ENCODE measurements at regions not wholly inside any gene's neighbourhood (a gene's known extent, or its start where the extent isn't known, plus 50 kb on each side); places are given as distances from the start of the nearest gene placed in this dataset.

DNA sequence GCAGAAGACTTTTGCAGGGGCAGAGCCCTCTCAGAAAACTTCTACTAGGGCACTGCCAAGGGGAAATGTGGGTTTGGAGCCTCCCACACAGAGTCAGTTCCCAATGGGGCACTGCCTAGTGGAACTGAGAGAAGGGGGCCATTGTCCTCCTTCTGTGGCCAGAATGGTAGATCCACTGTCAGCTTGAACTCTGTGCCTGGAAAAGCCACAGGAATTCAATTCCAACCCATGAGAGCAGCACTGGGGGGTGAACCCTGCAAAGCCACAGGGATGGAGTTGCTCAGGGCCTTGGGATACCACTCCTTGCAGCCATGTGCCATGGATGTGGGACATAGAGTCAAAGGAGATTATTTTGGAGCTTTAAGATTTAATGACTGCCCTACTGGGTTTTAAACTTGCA lies 262.2 kb upstream of the SEMA3C start:
- ATAC-seq (no peak), DNase-seq (ENCODE audit: low read depth in 1 of 2, low spot score in 1 of 2) (no peak), FAIRE-seq (no peak)
- peaks cover 3% of the 10 kb centered on the region; the same call in 1 of the 3 replicates for H3K9me3 ChIP-seq
- no peak overlapping the region for H3K4me2 ChIP-seq
- TF ChIP-seq HEYL (CRISPR knock-in tag; IDR thresholded peaks at IDR 0.05) (no peak), FOSB (CRISPR knock-in tag; IDR thresholded peaks at IDR 0.05) (no peak), RCOR1 (IDR thresholded peaks at IDR 0.05; ENCODE audit: low read depth, low read length) (no peak), EP300 (IDR thresholded peaks at IDR 0.05) (no peak), JUNB (IDR thresholded peaks at IDR 0.05) (no peak), POLR2A (IDR thresholded peaks at IDR 0.05; ENCODE audit: low read length) (no peak), SMC3 (IDR thresholded peaks at IDR 0.05) (no peak)
- TF ChIP-seq, protein P1, sequence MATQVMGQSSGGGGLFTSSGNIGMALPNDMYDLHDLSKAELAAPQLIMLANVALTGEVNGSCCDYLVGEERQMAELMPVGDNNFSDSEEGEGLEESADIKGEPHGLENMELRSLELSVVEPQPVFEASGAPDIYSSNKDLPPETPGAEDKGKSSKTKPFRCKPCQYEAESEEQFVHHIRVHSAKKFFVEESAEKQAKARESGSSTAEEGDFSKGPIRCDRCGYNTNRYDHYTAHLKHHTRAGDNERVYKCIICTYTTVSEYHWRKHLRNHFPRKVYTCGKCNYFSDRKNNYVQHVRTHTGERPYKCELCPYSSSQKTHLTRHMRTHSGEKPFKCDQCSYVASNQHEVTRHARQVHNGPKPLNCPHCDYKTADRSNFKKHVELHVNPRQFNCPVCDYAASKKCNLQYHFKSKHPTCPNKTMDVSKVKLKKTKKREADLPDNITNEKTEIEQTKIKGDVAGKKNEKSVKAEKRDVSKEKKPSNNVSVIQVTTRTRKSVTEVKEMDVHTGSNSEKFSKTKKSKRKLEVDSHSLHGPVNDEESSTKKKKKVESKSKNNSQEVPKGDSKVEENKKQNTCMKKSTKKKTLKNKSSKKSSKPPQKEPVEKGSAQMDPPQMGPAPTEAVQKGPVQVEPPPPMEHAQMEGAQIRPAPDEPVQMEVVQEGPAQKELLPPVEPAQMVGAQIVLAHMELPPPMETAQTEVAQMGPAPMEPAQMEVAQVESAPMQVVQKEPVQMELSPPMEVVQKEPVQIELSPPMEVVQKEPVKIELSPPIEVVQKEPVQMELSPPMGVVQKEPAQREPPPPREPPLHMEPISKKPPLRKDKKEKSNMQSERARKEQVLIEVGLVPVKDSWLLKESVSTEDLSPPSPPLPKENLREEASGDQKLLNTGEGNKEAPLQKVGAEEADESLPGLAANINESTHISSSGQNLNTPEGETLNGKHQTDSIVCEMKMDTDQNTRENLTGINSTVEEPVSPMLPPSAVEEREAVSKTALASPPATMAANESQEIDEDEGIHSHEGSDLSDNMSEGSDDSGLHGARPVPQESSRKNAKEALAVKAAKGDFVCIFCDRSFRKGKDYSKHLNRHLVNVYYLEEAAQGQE (IDR thresholded peaks at IDR 0.05), result no peak
- ChIA-PET CTCF (interaction anchor here (1.2 to 1.9 kb wide), 2 partner anchors 9 to 13 kb away, joined by 3 to 6 read pairs; no protein-coding TSS in a partner anchor), POLR2A (no interaction called here)
- no peaks in the 10 kb centered on the region for H3K4me1 ChIP-seq
- H3K27ac ChIP-seq, result no peak overlapping the region
- H3K4me3 ChIP-seq, result no peak overlapping the region

DNA sequence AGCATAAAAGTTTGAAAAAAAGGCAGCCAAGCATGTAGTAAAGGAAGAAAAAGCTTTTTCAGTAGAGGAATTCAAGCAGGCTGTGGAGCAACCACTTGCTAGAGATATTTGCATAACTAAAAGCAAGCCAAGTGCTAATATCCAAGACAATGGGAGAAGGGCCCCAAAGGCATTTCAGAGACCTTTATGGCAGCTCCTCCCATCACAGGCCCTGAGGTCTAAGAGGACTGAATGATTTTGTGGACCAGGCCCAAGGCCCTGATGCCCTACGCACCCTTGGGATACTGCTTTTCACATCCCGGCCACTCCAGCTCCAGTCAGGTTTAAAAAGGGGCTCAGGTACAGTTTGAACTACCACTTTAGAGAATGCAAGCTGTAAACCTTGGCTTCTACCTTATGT lies 261.7 kb upstream of the SEMA3C start:
- ChIA-PET POLR2A (no interaction called here), CTCF (interaction anchor here (1.2 to 1.9 kb wide), 2 partner anchors 10 to 13 kb away, joined by 3 to 6 read pairs; no protein-coding TSS in a partner anchor)
- Histone ChIP-seq H3K27ac (no peak overlapping the region), H3K4me1 (peaks cover 4% of the 10 kb centered on the region), H3K4me2 (no peak overlapping the region), H3K9me3 (peaks cover 3% of the 10 kb centered on the region; the same call in 1 of the 3 replicates), H3K4me3 (no peak overlapping the region)
- WGBS (ENCODE audit: missing lambda C conversion rate), result 92% methylated on average over 2 of the region's 2 CpGs
- ATAC-seq (no peak), DNase-seq (ENCODE audit: low read depth in 1 of 2, low spot score in 1 of 2) (no peak), FAIRE-seq (no peak)
- TF ChIP-seq HEYL (CRISPR knock-in tag; IDR thresholded peaks at IDR 0.05) (no peak), JUN (IDR thresholded peaks at IDR 0.05) (no peak), ZSCAN20 (CRISPR knock-in tag; IDR thresholded peaks at IDR 0.05) (no peak), CTCF (IDR thresholded peaks at IDR 0.05) (no peak), MYC (IDR thresholded peaks at IDR 0.05; ENCODE audit: borderline replicate concordance, low read length) (no peak), HDAC2 (IDR thresholded peaks at IDR 0.05) (no peak), HOXA7 (CRISPR knock-in tag; IDR thresholded peaks at IDR 0.05) (no peak), POLR2AphosphoS2 (conservative IDR thresholded peaks at IDR 0.05; ENCODE audit: low read length) (no peak), CHD4 (IDR thresholded peaks at IDR 0.05; ENCODE audit: borderline replicate concordance) (no peak), GATA3 (IDR thresholded peaks at IDR 0.05; ENCODE audit: borderline replicate concordance) (no peak)
- TF ChIP-seq, protein P2, sequence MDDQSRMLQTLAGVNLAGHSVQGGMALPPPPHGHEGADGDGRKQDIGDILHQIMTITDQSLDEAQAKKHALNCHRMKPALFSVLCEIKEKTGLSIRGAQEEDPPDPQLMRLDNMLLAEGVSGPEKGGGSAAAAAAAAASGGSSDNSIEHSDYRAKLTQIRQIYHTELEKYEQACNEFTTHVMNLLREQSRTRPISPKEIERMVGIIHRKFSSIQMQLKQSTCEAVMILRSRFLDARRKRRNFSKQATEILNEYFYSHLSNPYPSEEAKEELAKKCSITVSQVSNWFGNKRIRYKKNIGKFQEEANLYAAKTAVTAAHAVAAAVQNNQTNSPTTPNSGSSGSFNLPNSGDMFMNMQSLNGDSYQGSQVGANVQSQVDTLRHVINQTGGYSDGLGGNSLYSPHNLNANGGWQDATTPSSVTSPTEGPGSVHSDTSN (IDR thresholded peaks at IDR 0.05), result no peak
- TF ChIP-seq, protein P3, sequence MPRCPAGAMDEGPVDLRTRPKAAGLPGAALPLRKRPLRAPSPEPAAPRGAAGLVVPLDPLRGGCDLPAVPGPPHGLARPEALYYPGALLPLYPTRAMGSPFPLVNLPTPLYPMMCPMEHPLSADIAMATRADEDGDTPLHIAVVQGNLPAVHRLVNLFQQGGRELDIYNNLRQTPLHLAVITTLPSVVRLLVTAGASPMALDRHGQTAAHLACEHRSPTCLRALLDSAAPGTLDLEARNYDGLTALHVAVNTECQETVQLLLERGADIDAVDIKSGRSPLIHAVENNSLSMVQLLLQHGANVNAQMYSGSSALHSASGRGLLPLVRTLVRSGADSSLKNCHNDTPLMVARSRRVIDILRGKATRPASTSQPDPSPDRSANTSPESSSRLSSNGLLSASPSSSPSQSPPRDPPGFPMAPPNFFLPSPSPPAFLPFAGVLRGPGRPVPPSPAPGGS (IDR thresholded peaks at IDR 0.05), result no peak
- TF ChIP-seq, protein P4, sequence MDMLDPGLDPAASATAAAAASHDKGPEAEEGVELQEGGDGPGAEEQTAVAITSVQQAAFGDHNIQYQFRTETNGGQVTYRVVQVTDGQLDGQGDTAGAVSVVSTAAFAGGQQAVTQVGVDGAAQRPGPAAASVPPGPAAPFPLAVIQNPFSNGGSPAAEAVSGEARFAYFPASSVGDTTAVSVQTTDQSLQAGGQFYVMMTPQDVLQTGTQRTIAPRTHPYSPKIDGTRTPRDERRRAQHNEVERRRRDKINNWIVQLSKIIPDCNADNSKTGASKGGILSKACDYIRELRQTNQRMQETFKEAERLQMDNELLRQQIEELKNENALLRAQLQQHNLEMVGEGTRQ (IDR thresholded peaks at IDR 0.05), result no peak
